Breast epithelium (tissue), 4 donors: ENCODE measurements at regions not wholly inside any gene's neighbourhood (a gene's known extent, or its start where the extent isn't known, plus 50 kb on each side); places are given as distances from the start of the nearest gene placed in this dataset.

Source experiments
- DNase-seq, 2 donors: peaks; one replicate each; pipeline ENCODE4 v3.0.0-alpha.2; 2019; ENCODE audit warnings: low spot score in 2 of 2
- H3K27ac ChIP-seq, 2 donors: fragments of 200-600 bp; sonication (generic) in 1 of 2; one replicate each; pipeline ENCODE4 v1.5.1; 2016 to 2019; ENCODE audit warnings: mild to moderate bottlenecking in 1 of 2
- H3K27me3 ChIP-seq, 2 donors: fragments of 200-600 bp; sonication (generic) in 1 of 2; one replicate each; pipeline versions ENCODE4 v1.5.1 to v1.6.0; 2017 to 2019; ENCODE audit warnings: control low read depth in 1 of 2, mild to moderate bottlenecking in 1 of 2
- H3K36me3 ChIP-seq: fragments of 200-600 bp; one replicate; pipeline ENCODE4 v1.5.1; 2019
- H3K4me1 ChIP-seq, 2 donors: fragments of 200-600 bp; sonication (generic); one replicate each; pipeline ENCODE4 v1.5.1; 2016 to 2019; ENCODE audit warnings: control low read depth in 1 of 2
- H3K4me3 ChIP-seq, 3 donors: fragments of 200-600 bp; sonication (generic); 1 replicate in 2 of 3; 2 replicates in 1 of 3; pipeline ENCODE4 v1.5.1; 2016 to 2019; ENCODE audit warnings: mild to moderate bottlenecking in 3 of 3, moderate library complexity in 2 of 3
- H3K9me3 ChIP-seq, 2 donors: fragments of 200-600 bp; sonication (generic) in 1 of 2; one replicate each; pipeline ENCODE4 v1.5.1; 2016 to 2019; ENCODE audit warnings: control low read depth in 1 of 2
- CTCF ChIP-seq, 3 donors: fragments of 450-650 bp; IDR thresholded peaks; one replicate each; pipeline ENCODE4 v1.5.1; 2016 to 2017; ENCODE audit warnings: antibody characterized with exemption in 3 of 3, mild to moderate bottlenecking in 3 of 3, moderate library complexity in 3 of 3
- POLR2A ChIP-seq: fragments of 450-650 bp; IDR thresholded peaks from one replicate; pipeline ENCODE4 v1.6.1; 2016; ENCODE audit warnings: antibody characterized with exemption, mild to moderate bottlenecking, moderate library complexity
- POLR2AphosphoS5 ChIP-seq, 3 donors: sonication (generic); formaldehyde crosslinking; IDR thresholded peaks; one replicate each; pipeline ENCODE4 v1.6.1; 2017; ENCODE audit warnings: antibody characterized with exemption in 3 of 3
- intact Hi-C: fragments of 100-400 bp; cut with DNase I; formaldehyde crosslinking; loops from one replicate; pipeline ENCODE4 v1.15.1; 2023; ENCODE audit warnings: low total_unique reads

DNA sequence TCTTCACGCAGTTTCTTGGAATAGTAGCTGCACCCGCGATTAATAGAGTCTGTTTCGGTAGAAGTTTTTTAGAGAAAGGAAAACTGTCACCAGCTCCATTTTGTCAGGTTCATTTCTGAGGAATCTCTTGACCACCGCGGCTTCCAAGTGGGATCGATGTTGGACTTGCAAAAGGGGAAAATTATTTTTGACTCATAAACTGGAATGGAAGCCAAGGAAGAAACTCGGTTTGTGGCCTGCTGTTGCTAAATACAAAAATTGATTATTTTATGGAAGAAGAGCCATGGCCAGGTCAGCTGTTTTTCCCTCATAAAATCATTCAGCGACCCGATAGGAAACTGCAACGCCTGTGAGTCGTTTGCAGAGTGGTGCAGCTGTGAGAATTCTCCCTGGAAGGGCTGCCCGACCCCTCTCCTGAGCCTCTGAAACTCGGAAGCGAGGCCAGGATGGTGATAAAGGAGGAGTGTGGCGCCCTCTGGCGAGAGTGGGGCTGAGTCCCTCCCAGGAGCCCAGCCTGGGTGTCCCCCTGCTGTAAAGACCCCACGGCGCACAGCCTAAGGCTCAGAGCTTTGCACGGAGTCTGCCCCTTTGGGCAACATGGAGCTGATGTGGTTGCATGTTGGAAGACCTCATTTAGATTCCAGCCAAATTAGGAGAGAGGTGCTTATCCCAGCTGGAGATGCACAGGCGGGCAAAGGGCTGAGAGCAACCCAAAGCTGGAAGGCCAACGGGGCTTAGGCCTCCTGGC, 83.6 kb upstream of the SLC25A33 start:
- Histone ChIP-seq H3K27ac (peak overlapping the region; percentile 16 to 23), H3K4me1 (peaks cover 0 to 4% of the 10 kb centered on the region in 2 donors), H3K36me3 (no peaks in the 10 kb centered on the region), H3K9me3 (no peaks in the 10 kb centered on the region), H3K4me3 (no peak overlapping the region), H3K27me3 (no peaks in the 10 kb centered on the region)
- DNase-seq: no peak
- TF ChIP-seq POLR2AphosphoS5 (IDR thresholded peaks at IDR 0.05) (no peak), CTCF (IDR thresholded peaks at IDR 0.05) (peak in 2 of 3 donors; percentile 61 to 65), POLR2A (no peak)
- intact Hi-C loops: no loop called here

GRCh38 chr1:9456833-9457232, 82.4 kb upstream of the SLC25A33 start:
- intact Hi-C loops: no loop called here
- Histone ChIP-seq H3K4me3 (no peak overlapping the region), H3K27me3 (no peaks in the 10 kb centered on the region), H3K9me3 (no peaks in the 10 kb centered on the region), H3K27ac (peak overlapping the region in 1 of 2 donors; percentile 7), H3K4me1 (peaks cover 0 to 4% of the 10 kb centered on the region in 2 donors), H3K36me3 (no peaks in the 10 kb centered on the region)
- TF ChIP-seq POLR2AphosphoS5 (IDR thresholded peaks at IDR 0.05) (no peak), CTCF (IDR thresholded peaks at IDR 0.05) (no peak), POLR2A (no peak)
- no peak for DNase-seq

- Histone ChIP-seq H3K36me3 (no peaks in the 10 kb centered on the region), H3K9me3 (no peaks in the 10 kb centered on the region), H3K4me3 (no peak overlapping the region), H3K27me3 (no peaks in the 10 kb centered on the region), H3K27ac (peak overlapping the region in 1 of 2 donors; percentile 42), H3K4me1 (peaks cover 0 to 4% of the 10 kb centered on the region in 2 donors)
- DNase-seq: peak in 1 of 2 donors; percentile 46
- TF ChIP-seq CTCF (IDR thresholded peaks at IDR 0.05) (no peak), POLR2AphosphoS5 (IDR thresholded peaks at IDR 0.05) (peak in 1 of 3 donors; percentile 16)
- intact Hi-C loops: no loop called here
These were observed 79.4 kb upstream of the SLC25A33 start for GRCh38 chr1:9459816-9460407.

DNA sequence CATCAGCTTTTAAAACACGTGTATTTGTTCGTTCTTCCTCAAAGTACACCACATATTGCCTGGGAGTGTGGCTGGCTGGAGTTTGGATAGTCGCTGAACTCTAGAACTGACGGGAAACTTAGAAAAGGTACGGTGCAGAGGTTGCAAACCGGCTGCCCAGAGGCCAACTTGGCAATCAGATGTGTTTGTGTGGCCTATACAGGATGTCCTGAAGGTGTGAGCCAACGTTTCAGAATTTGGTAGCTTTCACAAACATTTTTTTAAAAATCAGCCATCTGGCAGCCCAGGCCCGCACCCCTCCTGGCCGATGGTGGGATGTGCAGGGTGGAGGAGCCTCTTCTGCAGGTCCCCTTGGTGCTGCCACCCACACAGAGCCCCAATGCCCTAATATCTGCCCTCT, 73.6 kb upstream of the SLC25A33 start:
- no peaks in the 10 kb centered on the region for H3K9me3 ChIP-seq
- no peaks in the 10 kb centered on the region for H3K27me3 ChIP-seq
- peak overlapping the region; percentile 85 to 88 for H3K27ac ChIP-seq
- intact Hi-C loops: no loop called here
- DNase-seq: no peak
- no peak overlapping the region for H3K4me3 ChIP-seq
- H3K36me3 ChIP-seq: no peaks in the 10 kb centered on the region
- TF ChIP-seq POLR2AphosphoS5 (IDR thresholded peaks at IDR 0.05) (no peak), CTCF (IDR thresholded peaks at IDR 0.05) (peak in 1 of 3 donors; percentile 18)
- no peaks in the 10 kb centered on the region for H3K4me1 ChIP-seq
